Ovary (tissue), 7 donors: ENCODE measurements at regions not wholly inside any gene's neighbourhood (a gene's known extent, or its start where the extent isn't known, plus 50 kb on each side); places are given as distances from the start of the nearest gene placed in this dataset.

ENCODE experiments used
- DNase-seq, 5 donors: peaks; one replicate each; pipeline ENCODE4 v3.0.0-alpha.2; 2019 to 2020
- H3K27ac ChIP-seq, 2 donors: fragments of 200-600 bp; one replicate each; pipeline versions ENCODE4 v1.5.1 to v1.8.0; 2019 to 2022
- H3K27me3 ChIP-seq: fragments of 200-600 bp; one replicate; pipeline ENCODE4 v1.8.0; 2022
- H3K36me3 ChIP-seq: fragments of 200-600 bp; sonication (generic); one replicate; pipeline ENCODE4 v1.5.1; 2019
- H3K4me1 ChIP-seq: one replicate; pipeline ENCODE4 v1.8.1; 2013; ENCODE audit warnings: mild to moderate bottlenecking, moderate library complexity; ENCODE audit not compliant: insufficient read depth
- H3K4me3 ChIP-seq: fragments of 200-600 bp; sonication (generic); one replicate; pipeline ENCODE4 v1.5.1; 2017
- H3K9me3 ChIP-seq, 2 donors: fragments of 200-600 bp in 1 of 2; sonication (generic) in 1 of 2; one replicate each; pipeline versions ENCODE4 v1.5.1 to v1.8.1; 2013 to 2019; ENCODE audit warnings: mild to moderate bottlenecking in 1 of 2, moderate library complexity in 1 of 2
- EP300 ChIP-seq: sonication (generic); formaldehyde crosslinking; IDR thresholded peaks from one replicate; pipeline ENCODE4 v1.6.1; 2017; ENCODE audit warnings: antibody characterized with exemption
- POLR2A ChIP-seq: fragments of 450-650 bp; IDR thresholded peaks from one replicate; pipeline ENCODE4 v1.6.1; 2017; ENCODE audit warnings: antibody characterized with exemption, mild to moderate bottlenecking, moderate library complexity
- WGBS, 3 donors: extraction: QIAGEN DNeasy Blood & Tissue Kit in 1 of 3; methylation state at CpG; one replicate each; pipeline versions ENCODE4 v1.1.5 to v1.1.7; 2013 to 2017; 5-methylcytosine and 5-hydroxymethylcytosine counted together
- intact Hi-C, 4 donors: fragments of 100-400 bp; cut with DNase I; formaldehyde crosslinking; loops; one replicate each; pipeline versions ENCODE4 v1.11.0 to v1.15.1; 2022 to 2023
- TF ChIP-seq, protein P1 (sequence below), 3 donors: fragments of 450-650 bp in 2 of 3; fragments of 200-600 bp in 1 of 3; IDR thresholded peaks; one replicate each; pipeline versions ENCODE4 v1.5.1 to v1.8.0; 2016 to 2022; ENCODE audit warnings: antibody characterized with exemption in 3 of 3, mild to moderate bottlenecking in 1 of 3
- donor health status: DM: no; HTN: no; CAD: no; lungs with moderate emphysema.
- donor health status: DM: no; HTN: no; CAD: no.
- donor health status: Bipolar disorder and iron deficiency.
- donor health status: DM: no; HTN: no; CAD: no.
- donor health status: DM: yes; HTN: yes; CAD: no.

DNA sequence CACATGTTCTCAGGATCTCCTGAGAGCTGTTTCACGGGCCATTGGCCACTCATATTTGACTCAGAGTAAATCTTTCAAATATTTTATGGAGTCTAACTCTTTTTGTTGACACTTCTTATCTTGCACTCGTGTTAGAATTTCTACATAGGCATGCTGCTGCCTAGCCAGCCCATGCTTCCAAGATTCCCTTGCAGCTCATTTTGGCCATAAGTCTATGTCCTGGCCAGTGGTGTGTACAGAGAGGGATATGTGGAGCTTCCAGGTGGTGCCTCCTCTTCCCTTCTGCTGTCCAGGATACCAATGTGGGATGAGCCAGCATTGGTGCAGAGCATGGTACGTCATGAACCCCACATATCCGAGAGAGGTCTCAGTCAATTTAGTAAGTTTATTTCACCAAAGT, 522.6 kb downstream of the QKI start:
- no peak overlapping the region for H3K4me3 ChIP-seq
- intact Hi-C loops, result no loop called here

DNA sequence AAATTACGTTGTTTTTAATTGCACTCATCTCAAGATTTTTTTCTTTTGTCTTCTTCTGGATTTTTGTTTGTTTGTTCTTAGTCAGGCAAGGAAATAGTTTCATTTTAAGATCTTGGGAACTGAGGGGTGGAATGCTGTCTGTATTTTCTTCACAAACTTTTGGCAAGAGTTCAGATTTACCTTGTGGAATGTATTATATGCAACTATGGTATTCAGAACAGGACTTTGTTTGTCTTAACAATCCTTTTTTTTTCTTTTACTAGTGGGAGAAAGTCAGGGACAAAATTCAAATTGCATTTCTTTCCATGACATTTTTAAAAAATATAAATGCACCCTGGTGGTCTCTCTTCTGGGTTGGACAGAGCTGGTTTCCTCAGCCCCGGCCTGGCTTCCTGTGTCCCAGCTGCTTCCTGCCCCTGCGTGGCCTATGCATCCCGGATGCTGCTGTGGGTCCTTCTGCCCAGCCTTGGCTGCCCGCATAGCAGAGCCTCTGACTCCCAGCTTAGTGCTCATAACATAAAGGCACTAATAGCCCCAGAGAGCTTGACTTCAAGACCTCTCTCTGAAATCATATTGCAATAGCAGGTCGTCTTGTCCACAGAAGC, 520.7 kb downstream of the QKI start:
- H3K9me3 ChIP-seq, result no peaks in the 10 kb centered on the region
- no peak for TF ChIP-seq POLR2A
- TF ChIP-seq, protein P1, sequence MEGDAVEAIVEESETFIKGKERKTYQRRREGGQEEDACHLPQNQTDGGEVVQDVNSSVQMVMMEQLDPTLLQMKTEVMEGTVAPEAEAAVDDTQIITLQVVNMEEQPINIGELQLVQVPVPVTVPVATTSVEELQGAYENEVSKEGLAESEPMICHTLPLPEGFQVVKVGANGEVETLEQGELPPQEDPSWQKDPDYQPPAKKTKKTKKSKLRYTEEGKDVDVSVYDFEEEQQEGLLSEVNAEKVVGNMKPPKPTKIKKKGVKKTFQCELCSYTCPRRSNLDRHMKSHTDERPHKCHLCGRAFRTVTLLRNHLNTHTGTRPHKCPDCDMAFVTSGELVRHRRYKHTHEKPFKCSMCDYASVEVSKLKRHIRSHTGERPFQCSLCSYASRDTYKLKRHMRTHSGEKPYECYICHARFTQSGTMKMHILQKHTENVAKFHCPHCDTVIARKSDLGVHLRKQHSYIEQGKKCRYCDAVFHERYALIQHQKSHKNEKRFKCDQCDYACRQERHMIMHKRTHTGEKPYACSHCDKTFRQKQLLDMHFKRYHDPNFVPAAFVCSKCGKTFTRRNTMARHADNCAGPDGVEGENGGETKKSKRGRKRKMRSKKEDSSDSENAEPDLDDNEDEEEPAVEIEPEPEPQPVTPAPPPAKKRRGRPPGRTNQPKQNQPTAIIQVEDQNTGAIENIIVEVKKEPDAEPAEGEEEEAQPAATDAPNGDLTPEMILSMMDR (IDR thresholded peaks at IDR 0.05), result no peak
- no peak for TF ChIP-seq EP300
- intact Hi-C loops, result no loop called here
- H3K36me3 ChIP-seq, result no peaks in the 10 kb centered on the region
- WGBS, 3 donors, result 48 to 62% (median 53%) methylated on average over 6 of the region's 6 CpGs
- no peak overlapping the region for H3K4me3 ChIP-seq
- no peaks in the 10 kb centered on the region for H3K27me3 ChIP-seq
- no peak for DNase-seq
- no peak overlapping the region for H3K27ac ChIP-seq
- no peaks in the 10 kb centered on the region for H3K4me1 ChIP-seq

More for the DNA sequence above, 522.6 kb downstream of the QKI start:
- no peak for DNase-seq
- WGBS, 3 donors, result 69 to 86% (median 78%) methylated on average over 4 of the region's 4 CpGs
- Histone ChIP-seq H3K4me1 (peaks cover 2% of the 10 kb centered on the region), H3K36me3 (no peaks in the 10 kb centered on the region), H3K27ac (no peak overlapping the region), H3K27me3 (no peaks in the 10 kb centered on the region), H3K9me3 (no peaks in the 10 kb centered on the region)
- TF ChIP-seq, protein P1 (IDR thresholded peaks at IDR 0.05), result no peak
- no peak for TF ChIP-seq EP300
- TF ChIP-seq POLR2A, result no peak

DNA sequence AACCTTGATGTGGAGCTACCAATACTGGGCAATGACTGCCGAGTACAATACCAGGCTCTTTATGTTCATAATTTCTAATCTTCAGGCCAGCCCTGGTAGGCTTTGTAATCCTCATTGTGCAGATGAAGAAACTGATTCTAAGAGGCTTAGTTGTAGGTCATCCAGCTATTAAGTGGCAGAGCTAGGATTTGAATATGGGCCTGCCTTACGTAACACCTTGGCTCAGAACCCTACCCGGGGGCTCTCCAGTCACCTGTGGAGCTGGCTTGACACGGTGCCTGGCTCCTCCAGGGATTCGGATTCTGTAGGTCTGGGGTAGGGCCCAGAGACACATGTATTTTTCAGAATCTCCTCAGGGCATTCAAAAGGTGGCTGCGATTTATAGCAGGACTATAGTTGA, 515.5 kb downstream of the QKI start:
- no peak overlapping the region for H3K27ac ChIP-seq
- WGBS, 3 donors, result 88 to 93% (median 90%) methylated on average over 6 of the region's 6 CpGs
- intact Hi-C loops, result no loop called here
- H3K36me3 ChIP-seq, result no peaks in the 10 kb centered on the region
- H3K4me3 ChIP-seq, result no peak overlapping the region
- DNase-seq, result no peak
- H3K27me3 ChIP-seq, result no peaks in the 10 kb centered on the region
- no peaks in the 10 kb centered on the region for H3K9me3 ChIP-seq
- no peak for TF ChIP-seq EP300
- TF ChIP-seq, protein P1 (IDR thresholded peaks at IDR 0.05), result no peak
- no peak for TF ChIP-seq POLR2A
- peaks cover 7% of the 10 kb centered on the region for H3K4me1 ChIP-seq

DNA sequence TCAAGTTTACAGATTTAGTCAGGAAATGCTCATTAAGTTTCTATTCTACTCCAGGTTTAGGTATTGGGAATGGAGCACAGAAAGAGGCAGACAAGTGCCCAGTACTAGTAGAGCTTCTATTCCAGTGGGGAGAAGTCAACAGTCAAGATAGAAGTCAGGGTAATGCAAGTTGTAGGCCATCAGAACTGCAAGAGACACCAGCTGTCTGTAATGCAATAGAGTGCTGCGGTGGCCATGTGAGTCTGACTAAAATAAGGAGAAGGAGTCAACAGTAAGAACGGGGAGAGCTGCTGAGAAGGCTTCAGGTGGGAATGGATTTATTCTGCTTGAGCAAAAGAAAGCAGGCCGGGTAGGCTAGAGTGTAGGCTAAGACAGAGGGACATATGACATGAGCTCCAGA, 515.0 kb downstream of the QKI start:
- Histone ChIP-seq H3K27ac (no peak overlapping the region), H3K4me3 (no peak overlapping the region), H3K9me3 (no peaks in the 10 kb centered on the region), H3K36me3 (no peaks in the 10 kb centered on the region), H3K4me1 (peaks cover 7% of the 10 kb centered on the region), H3K27me3 (no peaks in the 10 kb centered on the region)
- WGBS, 3 donors, result 90 to 97% (median 94%) methylated on average over 3 of the region's 3 CpGs
- TF ChIP-seq POLR2A (no peak), EP300 (no peak)
- TF ChIP-seq, protein P1 (IDR thresholded peaks at IDR 0.05), result no peak
- intact Hi-C loops, result no loop called here
- no peak for DNase-seq
